Right renal pelvis (tissue), 4 donors: ENCODE measurements at regions not wholly inside any gene's neighbourhood (a gene's known extent, or its start where the extent isn't known, plus 50 kb on each side); places are given as distances from the start of the nearest gene placed in this dataset.
"Not testable (repeated sequence)": the region's sequence is repeated elsewhere in the genome, so short reads cannot be mapped to it uniquely, and the experiment has no call there.

Experiments
- DNase-seq, 4 donors: peaks; one replicate each; pipeline ENCODE4 v3.0.0-alpha.2; 2013; ENCODE audit warnings: low read depth in 4 of 4, low spot score in 3 of 4, missing footprints in 1 of 4

GRCh38 chr1:91604632-91605031 lies 104.0 kb downstream of the CDC7 start:
- no peak for DNase-seq

- DNase-seq: no peak
Observed at GRCh38 chr1:91605566-91605965, 104.9 kb downstream of the CDC7 start.

GRCh38 chr1:91606546-91607078 lies 106.0 kb downstream of the CDC7 start:
- DNase-seq: no peak

- not testable (repeated sequence) for DNase-seq
Observed at GRCh38 chr1:91607686-91608085, 107.0 kb downstream of the CDC7 start.

GRCh38 chr1:91608876-91609275 lies 108.2 kb downstream of the CDC7 start:
- no peak for DNase-seq

GRCh38 chr1:91609551-91609950 lies 108.9 kb downstream of the CDC7 start:
- DNase-seq: no peak

GRCh38 chr1:91610102-91610501 lies 109.5 kb downstream of the CDC7 start:
- no peak for DNase-seq

- DNase-seq: no peak
Observed at GRCh38 chr1:91610789-91611188, 110.1 kb downstream of the CDC7 start.

- no peak for DNase-seq
Observed at GRCh38 chr1:91611483-91611917, 110.8 kb downstream of the CDC7 start.

GRCh38 chr1:91613595-91613994 lies 112.9 kb downstream of the CDC7 start:
- no peak for DNase-seq

GRCh38 chr1:91616712-91617111 lies 116.1 kb downstream of the CDC7 start:
- no peak for DNase-seq

- DNase-seq: no peak
Observed at GRCh38 chr1:91617285-91617765, 116.7 kb downstream of the CDC7 start.

GRCh38 chr1:91619881-91620280 lies 119.2 kb downstream of the CDC7 start:
- DNase-seq: no peak

- DNase-seq: no peak
Observed at GRCh38 chr1:91621360-91621759, 120.7 kb downstream of the CDC7 start.

- DNase-seq: no peak
Observed at GRCh38 chr1:91621907-91622306, 121.3 kb downstream of the CDC7 start.

GRCh38 chr1:91622616-91623015 lies 122.0 kb downstream of the CDC7 start:
- DNase-seq: no peak

GRCh38 chr1:91623020-91623419 lies 122.4 kb downstream of the CDC7 start:
- DNase-seq: no peak

- DNase-seq: no peak
Observed at GRCh38 chr1:91624331-91624730, 123.7 kb downstream of the CDC7 start.
